Lower lobe of right lung (tissue), 2 donors: ENCODE measurements at regions not wholly inside any gene's neighbourhood (a gene's known extent, or its start where the extent isn't known, plus 50 kb on each side); places are given as distances from the start of the nearest gene placed in this dataset.

Experiments
- ATAC-seq, 2 donors: fragments of 200-7000 bp; cut with Tn5 transposase; one replicate each; pipeline ENCODE4 v1.9.1; 2020 to 2022; ENCODE audit warnings: mild to moderate bottlenecking in 2 of 2, moderate library complexity in 2 of 2
- DNase-seq: peaks from one replicate; pipeline ENCODE4 v3.0.0-alpha.2; 2020
- H3K27ac ChIP-seq: fragments of 200-600 bp; one replicate; pipeline ENCODE4 v1.8.0; 2022
- H3K27me3 ChIP-seq: fragments of 200-600 bp; one replicate; pipeline ENCODE4 v1.8.0; 2022; ENCODE audit warnings: low read depth
- H3K36me3 ChIP-seq: fragments of 200-600 bp; one replicate; pipeline ENCODE4 v1.8.0; 2022; ENCODE audit warnings: mild to moderate bottlenecking
- H3K4me1 ChIP-seq: fragments of 200-600 bp; one replicate; pipeline ENCODE4 v1.8.0; 2022
- H3K4me3 ChIP-seq: fragments of 200-600 bp; one replicate; pipeline ENCODE4 v1.8.0; 2022; ENCODE audit warnings: mild to moderate bottlenecking
- H3K9me3 ChIP-seq: fragments of 200-600 bp; one replicate; pipeline ENCODE4 v1.8.0; 2022
- CTCF ChIP-seq: fragments of 200-600 bp; IDR thresholded peaks from one replicate; pipeline ENCODE4 v1.8.0; 2022; ENCODE audit warnings: antibody characterized with exemption, mild to moderate bottlenecking
- intact Hi-C: fragments of 100-400 bp; cut with DNase I; formaldehyde crosslinking; loops from one replicate; pipeline ENCODE4 v1.11.0; 2022
- donor health status: DM: no; HTN: yes; CAD: no; lungs with severe emphysema.

GRCh38 chr7:84638339-84638697, 443.7 kb upstream of the SEMA3A start:
- DNase-seq (no peak), ATAC-seq (no peak)
- no peak for TF ChIP-seq CTCF
- no peaks in the 10 kb centered on the region for H3K36me3 ChIP-seq
- no peak overlapping the region for H3K4me3 ChIP-seq
- H3K4me1 ChIP-seq, result no peaks in the 10 kb centered on the region
- no peak overlapping the region for H3K27ac ChIP-seq
- no peaks in the 10 kb centered on the region for H3K27me3 ChIP-seq
- intact Hi-C loops, result no loop called here
- H3K9me3 ChIP-seq, result no peaks in the 10 kb centered on the region

- Histone ChIP-seq H3K4me3 (no peak overlapping the region), H3K9me3 (no peaks in the 10 kb centered on the region), H3K27ac (no peak overlapping the region), H3K36me3 (no peaks in the 10 kb centered on the region), H3K4me1 (no peaks in the 10 kb centered on the region), H3K27me3 (no peaks in the 10 kb centered on the region)
- ATAC-seq (peak; percentile 17 to 67), DNase-seq (no peak)
- intact Hi-C loops, result no loop called here
- no peak for TF ChIP-seq CTCF
These were observed 443.2 kb upstream of the SEMA3A start for GRCh38 chr7:84637568-84638338.

GRCh38 chr7:84631913-84632312, 437.3 kb upstream of the SEMA3A start:
- ATAC-seq (no peak), DNase-seq (no peak)
- H3K36me3 ChIP-seq, result no peaks in the 10 kb centered on the region
- TF ChIP-seq CTCF, result no peak
- peaks cover 8% of the 10 kb centered on the region for H3K9me3 ChIP-seq
- H3K27me3 ChIP-seq, result no peaks in the 10 kb centered on the region
- H3K4me1 ChIP-seq, result no peaks in the 10 kb centered on the region
- intact Hi-C loops, result no loop called here
- H3K27ac ChIP-seq, result no peak overlapping the region
- H3K4me3 ChIP-seq, result no peak overlapping the region

- DNase-seq (no peak), ATAC-seq (no peak)
- Histone ChIP-seq H3K9me3 (peaks cover 8% of the 10 kb centered on the region), H3K36me3 (no peaks in the 10 kb centered on the region), H3K4me1 (no peaks in the 10 kb centered on the region), H3K4me3 (no peak overlapping the region), H3K27ac (no peak overlapping the region), H3K27me3 (no peaks in the 10 kb centered on the region)
- intact Hi-C loops, result no loop called here
- TF ChIP-seq CTCF, result no peak
These were observed 435.2 kb upstream of the SEMA3A start for GRCh38 chr7:84629640-84630318.

GRCh38 chr7:84629216-84629615, 434.6 kb upstream of the SEMA3A start:
- ATAC-seq, result no peak
- intact Hi-C loops, result no loop called here

More at GRCh38 chr7:84629216-84629615, 434.6 kb upstream of the SEMA3A start:
- TF ChIP-seq CTCF, result no peak
- no peak overlapping the region for H3K4me3 ChIP-seq
- H3K9me3 ChIP-seq, result peaks cover 8% of the 10 kb centered on the region
- H3K36me3 ChIP-seq, result no peaks in the 10 kb centered on the region
- no peaks in the 10 kb centered on the region for H3K27me3 ChIP-seq
- no peaks in the 10 kb centered on the region for H3K4me1 ChIP-seq
- DNase-seq, result no peak
- no peak overlapping the region for H3K27ac ChIP-seq
